Body of pancreas (tissue), 4 donors: ENCODE measurements at regions not wholly inside any gene's neighbourhood (a gene's known extent, or its start where the extent isn't known, plus 50 kb on each side); places are given as distances from the start of the nearest gene placed in this dataset.

Experiments used
- ATAC-seq: fragments of 150-250 bp; one replicate; pipeline ENCODE4 v1.9.1; 2016
- DNase-seq, 4 donors: peaks; one replicate each; pipeline ENCODE4 v3.0.0-alpha.2; 2019
- H3K27ac ChIP-seq, 4 donors: fragments of 200-600 bp; sonication (generic); 1 replicate in 3 of 4; 2 replicates in 1 of 4; pipeline versions ENCODE4 v1.5.1 to v1.6.1; 2016 to 2019; ENCODE audit warnings: mild to moderate bottlenecking in 1 of 4, mixed read lengths in 1 of 4, moderate library complexity in 1 of 4
- H3K27me3 ChIP-seq, 2 donors: fragments of 200-600 bp; sonication (generic); one replicate each; pipeline ENCODE4 v1.6.0; 2016; ENCODE audit warnings: mild to moderate bottlenecking in 1 of 2
- H3K36me3 ChIP-seq, 2 donors: fragments of 200-600 bp; sonication (generic); replicated peaks in 1 of 2; 2 replicates each; pipeline ENCODE4 v1.5.1; 2016; ENCODE audit warnings: low read depth in 2 of 2; ENCODE audit not compliant: insufficient read depth in 1 of 2
- H3K4me1 ChIP-seq: fragments of 200-600 bp; sonication (generic); one replicate; pipeline ENCODE4 v1.6.0; 2016
- H3K4me3 ChIP-seq, 2 donors: fragments of 200-600 bp; sonication (generic); 1 replicate in 1 of 2; 2 replicates in 1 of 2; pipeline ENCODE4 v1.5.1; 2016 to 2019
- H3K9me3 ChIP-seq, 3 donors: fragments of 200-600 bp; sonication (generic); 1 replicate in 2 of 3; 2 replicates in 1 of 3; pipeline ENCODE4 v1.5.1; 2016
- CTCF ChIP-seq, 7 experiments: fragments of 450-650 bp in 4 of 7; fragments of 200-600 bp in 3 of 7; sonication (generic) in 3 of 7; IDR thresholded peaks; one replicate each; pipeline ENCODE4 v1.5.1; 2016 to 2019; ENCODE audit warnings: antibody characterized with exemption in 7 of 7
- POLR2A ChIP-seq, 3 donors: fragments of 450-650 bp; IDR thresholded peaks; one replicate each; pipeline ENCODE4 v1.6.1; 2016; ENCODE audit warnings: antibody characterized with exemption in 3 of 3, mild to moderate bottlenecking in 2 of 3
- WGBS, 2 donors: methylation state at CpG; one replicate each; pipeline ENCODE4 v1.1.5; 2017; 5-methylcytosine and 5-hydroxymethylcytosine counted together
- intact Hi-C: fragments of 100-400 bp; cut with DNase I; formaldehyde crosslinking; loops from one replicate; pipeline ENCODE4 v1.15.1; 2023

- Histone ChIP-seq H3K4me3 (no peak overlapping the region), H3K27ac (no peak overlapping the region), H3K27me3 (no peaks in the 10 kb centered on the region), H3K4me1 (no peaks in the 10 kb centered on the region), H3K9me3 (no peaks in the 10 kb centered on the region), H3K36me3 (no peaks in the 10 kb centered on the region)
- TF ChIP-seq POLR2A (IDR thresholded peaks at IDR 0.05) (no peak), CTCF (IDR thresholded peaks at IDR 0.05) (peak in 1 of 7 experiments; percentile 19)
- ATAC-seq = no peak
- intact Hi-C loops = no loop called here
- 51 to 57% methylated on average over 5 of the region's 5 CpGs for WGBS, 2 donors
- DNase-seq = peak in 1 of 4 donors; percentile 25
Measured at GRCh38 chr10:43316988-43317387, 50.1 kb upstream of the RASGEF1A start.
